GM12878 (cell line): ENCODE measurements at regions not wholly inside any gene's neighbourhood (a gene's known extent, or its start where the extent isn't known, plus 50 kb on each side); places are given as distances from the start of the nearest gene placed in this dataset.

Experiments used
- ATAC-seq: fragments of 200-7000 bp; cut with Tn5 transposase; 3 replicates; pipeline ENCODE4 v1.9.1; 2020; ENCODE audit warnings: mild to moderate bottlenecking, moderate library complexity
- BruUV-seq: library from RNA; stranded (reverse); fragments of 400-500 nt; replicated peaks from 2 replicates; lab custom pipeline; 2021; lab: Mats Ljungman, UMichigan
- CTCF ChIA-PET: fragments of 300-600 bp; sonication (Branson Sonifier 250); formaldehyde crosslinking; extraction: SDS; loops from one replicate; lab custom pipeline; 2021; ENCODE audit warnings: inconsistent platforms; lab: Yijun Ruan, JAX
- POLR2A ChIA-PET: fragments of 350-600 bp; formaldehyde crosslinking; extraction: SDS; loops from one replicate; lab custom pipeline; 2021; ENCODE audit warnings: inconsistent platforms; lab: Charles Lee
- RAD21 ChIA-PET: fragments of 300-600 bp; sonication (Branson Sonifier 250); formaldehyde crosslinking; loops from one replicate; lab custom pipeline; 2023; ENCODE audit warnings: antibody characterized with exemption; ENCODE audit not compliant: unreplicated experiment; lab: Charles Lee
- SMC1A ChIA-PET: fragments of 300-600 bp; sonication (Branson Sonifier 250); formaldehyde crosslinking; loops from one replicate; lab custom pipeline; 2023; ENCODE audit not compliant: unreplicated experiment, uncharacterized antibody; lab: Charles Lee
- DNase-seq: peaks from one replicate; pipeline ENCODE4 v3.0.0-alpha.2; 2011; ENCODE audit warnings: low read depth, low spot score
- FAIRE-seq: peaks from 3 replicates; lab custom pipeline; 2011; peaks lifted over from hg19 to GRCh38; lab: Jason Lieb, UNC
- H2AFZ ChIP-seq: 2 replicates; pipeline ENCODE4 v1.6.0; 2011; ENCODE audit warnings: low read depth, low read length, control low read depth; ENCODE audit not compliant: control insufficient read depth
- H3K27ac ChIP-seq: 2 replicates; pipeline ENCODE4 v1.5.1; 2011; ENCODE audit warnings: control low read depth; ENCODE audit not compliant: control insufficient read depth, insufficient read depth
- H3K27me3 ChIP-seq, 2 experiments: replicated peaks in 1 of 2; 2 replicates each; pipeline versions ENCODE4 v1.6.0 to v1.6.1; 2011; ENCODE audit warnings: low read length in 1 of 2; ENCODE audit not compliant: control insufficient read depth in 2 of 2, insufficient read depth in 2 of 2
- H3K36me3 ChIP-seq, 2 experiments: 2 replicates each; pipeline ENCODE4 v1.5.1; 2011; ENCODE audit warnings: low read length in 1 of 2; ENCODE audit not compliant: control insufficient read depth in 2 of 2, insufficient read depth in 2 of 2
- H3K4me1 ChIP-seq: 2 replicates; pipeline ENCODE4 v1.6.1; 2011; ENCODE audit warnings: mild to moderate bottlenecking, low read length, moderate library complexity, mixed read lengths; ENCODE audit not compliant: control insufficient read depth, insufficient read depth
- H3K4me2 ChIP-seq: 2 replicates; pipeline ENCODE4 v1.6.0; 2011; ENCODE audit warnings: control low read depth; ENCODE audit not compliant: control insufficient read depth, insufficient read depth
- H3K4me3 ChIP-seq: fragments of 200-600 bp; sonication (generic); 2 replicates; pipeline ENCODE4 v1.5.1; 2016
- H3K79me2 ChIP-seq: 2 replicates; pipeline ENCODE4 v1.6.0; 2011; ENCODE audit warnings: low read length; ENCODE audit not compliant: control insufficient read depth, insufficient read depth
- H3K9ac ChIP-seq: 2 replicates; pipeline ENCODE4 v1.8.0; 2011; ENCODE audit warnings: low read length, control low read depth, mixed read lengths; ENCODE audit not compliant: control insufficient read depth, insufficient read depth
- H3K9me3 ChIP-seq: replicated peaks from 3 replicates; pipeline ENCODE4 v1.5.1; 2011; ENCODE audit warnings: mild to moderate bottlenecking, low read length; ENCODE audit not compliant: control insufficient read depth, insufficient read depth
- H4K20me1 ChIP-seq: 2 replicates; pipeline ENCODE4 v1.6.0; 2011; ENCODE audit not compliant: control insufficient read depth, insufficient read depth
- BCL11A ChIP-seq: IDR thresholded peaks from 2 replicates; pipeline ENCODE4 v1.6.1; 2011; ENCODE audit warnings: low read depth, low read length
- BCL3 ChIP-seq: IDR thresholded peaks from 2 replicates; pipeline ENCODE4 v1.6.1; 2011; ENCODE audit warnings: borderline replicate concordance, low read depth, mild to moderate bottlenecking, moderate library complexity, low read length; ENCODE audit not compliant: insufficient read depth, poor library complexity, severe bottlenecking
- BHLHE40 ChIP-seq, 2 experiments: fragments of 450-650 bp in 1 of 2; IDR thresholded peaks; 2 replicates each; pipeline ENCODE4 v1.6.1; 2011 to 2017; ENCODE audit warnings: low read depth in 2 of 2, borderline replicate concordance in 1 of 2, improper control_type of control experiment in 1 of 2, low read length in 1 of 2, mild to moderate bottlenecking in 1 of 2
- FOS ChIP-seq: IDR thresholded peaks from 3 replicates; pipeline ENCODE4 v1.6.1; 2011; ENCODE audit warnings: borderline replicate concordance; ENCODE audit not compliant: insufficient read length; ENCODE audit errors: extremely low read depth
- FOXK2 ChIP-seq: fragments of 450-650 bp; IDR thresholded peaks from 2 replicates; pipeline ENCODE4 v1.6.1; 2017; ENCODE audit warnings: mild to moderate bottlenecking, moderate library complexity
- HSF1 ChIP-seq: fragments of 150-350 bp; IDR thresholded peaks from 2 replicates; pipeline ENCODE4 v1.6.1; 2014; ENCODE audit warnings: mild to moderate bottlenecking, low read depth, low read length
- IKZF2 ChIP-seq, 2 experiments: fragments of 450-650 bp; IDR thresholded peaks; 2 replicates each; pipeline ENCODE4 v1.6.1; 2017; ENCODE audit warnings: mild to moderate bottlenecking in 2 of 2, moderate library complexity in 2 of 2
- KLF5 ChIP-seq: fragments of 450-650 bp; IDR thresholded peaks from 2 replicates; pipeline ENCODE4 v1.6.1; 2014; ENCODE audit warnings: mild to moderate bottlenecking; ENCODE audit not compliant: partially characterized antibody
- MYB ChIP-seq: fragments of 150-350 bp; IDR thresholded peaks from 2 replicates; pipeline ENCODE4 v1.6.1; 2014; ENCODE audit warnings: mild to moderate bottlenecking, low read depth, low read length, borderline replicate concordance
- PAX5 ChIP-seq: IDR thresholded peaks from 2 replicates; pipeline ENCODE4 v1.6.1; 2011; ENCODE audit warnings: low read depth, low read length, borderline replicate concordance
- PAX8 ChIP-seq: fragments of 450-650 bp; IDR thresholded peaks from 2 replicates; pipeline ENCODE4 v1.6.1; 2017; ENCODE audit warnings: mild to moderate bottlenecking, moderate library complexity
- RUNX3 ChIP-seq: IDR thresholded peaks from 2 replicates; pipeline ENCODE4 v1.6.1; 2012; ENCODE audit warnings: low read length, inconsistent platforms
- SMAD1 ChIP-seq: fragments of 450-650 bp; IDR thresholded peaks from 2 replicates; pipeline ENCODE4 v1.6.1; 2018; ENCODE audit warnings: mild to moderate bottlenecking, low read depth; ENCODE audit not compliant: partially characterized antibody
- SPI1 ChIP-seq: IDR thresholded peaks from 2 replicates; pipeline ENCODE4 v1.6.1; 2011; ENCODE audit warnings: low read depth, mild to moderate bottlenecking, low read length, moderate library complexity, borderline replicate concordance; ENCODE audit not compliant: insufficient read depth
- TCF12 ChIP-seq: IDR thresholded peaks from 2 replicates; pipeline ENCODE4 v1.6.1; 2011; ENCODE audit warnings: low read depth, mild to moderate bottlenecking, low read length
- ZNF24 ChIP-seq: fragments of 450-650 bp; IDR thresholded peaks from 2 replicates; pipeline ENCODE4 v1.6.1; 2017; ENCODE audit warnings: antibody characterized with exemption, mild to moderate bottlenecking
- ZNF274 ChIP-seq: IDR thresholded peaks from one replicate; pipeline ENCODE4 v1.8.0; 2011; ENCODE audit not compliant: insufficient read length, insufficient read depth
- WGBS: methylation state at CpG from one replicate; pipeline ENCODE4 v1.1.6; 2016; ENCODE audit warnings: low lambda C conversion rate; ENCODE audit not compliant: insufficient replicate concordance, insufficient coverage; ENCODE audit errors: missing lambda C conversion rate; 5-methylcytosine and 5-hydroxymethylcytosine counted together
- in situ Hi-C: fragments of 300-500 bp; cut with MboI; formaldehyde crosslinking; loops from 9 replicates; pipeline ENCODE4 v1.14.3; 2018; ENCODE audit warnings: mixed read lengths
- intact Hi-C: fragments of 100-400 bp; cut with micrococcal nuclease; formaldehyde crosslinking; loops from one replicate; pipeline ENCODE4 v1.14.2; 2022; ENCODE audit not compliant: unreplicated experiment
- TF ChIP-seq, protein P1 (sequence below): fragments of 450-650 bp; IDR thresholded peaks from 2 replicates; pipeline ENCODE4 v1.6.1; 2017; ENCODE audit warnings: antibody characterized with exemption, mild to moderate bottlenecking, moderate library complexity

GRCh38 chr1:22206551-22207125 lies 63.7 kb upstream of the WNT4 start (continued):
- TF ChIP-seq FOS (no peak), IKZF2 (IDR thresholded peaks at IDR 0.05) (no peak), BCL11A (no peak), SPI1 (no peak), KLF5 (no peak)
- TF ChIP-seq, protein P1, sequence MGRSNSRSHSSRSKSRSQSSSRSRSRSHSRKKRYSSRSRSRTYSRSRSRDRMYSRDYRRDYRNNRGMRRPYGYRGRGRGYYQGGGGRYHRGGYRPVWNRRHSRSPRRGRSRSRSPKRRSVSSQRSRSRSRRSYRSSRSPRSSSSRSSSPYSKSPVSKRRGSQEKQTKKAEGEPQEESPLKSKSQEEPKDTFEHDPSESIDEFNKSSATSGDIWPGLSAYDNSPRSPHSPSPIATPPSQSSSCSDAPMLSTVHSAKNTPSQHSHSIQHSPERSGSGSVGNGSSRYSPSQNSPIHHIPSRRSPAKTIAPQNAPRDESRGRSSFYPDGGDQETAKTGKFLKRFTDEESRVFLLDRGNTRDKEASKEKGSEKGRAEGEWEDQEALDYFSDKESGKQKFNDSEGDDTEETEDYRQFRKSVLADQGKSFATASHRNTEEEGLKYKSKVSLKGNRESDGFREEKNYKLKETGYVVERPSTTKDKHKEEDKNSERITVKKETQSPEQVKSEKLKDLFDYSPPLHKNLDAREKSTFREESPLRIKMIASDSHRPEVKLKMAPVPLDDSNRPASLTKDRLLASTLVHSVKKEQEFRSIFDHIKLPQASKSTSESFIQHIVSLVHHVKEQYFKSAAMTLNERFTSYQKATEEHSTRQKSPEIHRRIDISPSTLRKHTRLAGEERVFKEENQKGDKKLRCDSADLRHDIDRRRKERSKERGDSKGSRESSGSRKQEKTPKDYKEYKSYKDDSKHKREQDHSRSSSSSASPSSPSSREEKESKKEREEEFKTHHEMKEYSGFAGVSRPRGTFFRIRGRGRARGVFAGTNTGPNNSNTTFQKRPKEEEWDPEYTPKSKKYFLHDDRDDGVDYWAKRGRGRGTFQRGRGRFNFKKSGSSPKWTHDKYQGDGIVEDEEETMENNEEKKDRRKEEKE = no peak
- TF ChIP-seq, all 136 proteins: peak for 0

- no peaks in the 10 kb centered on the region for H4K20me1 ChIP-seq
- H3K4me3 ChIP-seq = no peak overlapping the region
- no peaks in the 10 kb centered on the region for H3K9me3 ChIP-seq
- H3K27me3 ChIP-seq = peaks cover 3 to 6% of the 10 kb centered on the region in 2 experiments; a peak in 3 of 4 replicates
- no peaks in the 10 kb centered on the region for H3K4me1 ChIP-seq
- 28% methylated on average over 23 of the region's 23 CpGs for WGBS
- H3K9ac ChIP-seq = no peak overlapping the region
- in situ Hi-C loops = no loop called here
- no peak overlapping the region for H3K4me2 ChIP-seq
- no TSS peak for BruUV-seq
- DNase-seq = no peak
- no peak overlapping the region for H2AFZ ChIP-seq
- RAD21 ChIA-PET = no interaction called here
- POLR2A ChIA-PET = no interaction called here
- CTCF ChIA-PET = no interaction called here
- intact Hi-C loops = no loop called here
- no peaks in the 10 kb centered on the region for H3K79me2 ChIP-seq
- SMC1A ChIA-PET = no interaction called here
- no peaks in the 10 kb centered on the region for H3K36me3 ChIP-seq
- no peak for FAIRE-seq
- ATAC-seq = no peak
- no peak overlapping the region for H3K27ac ChIP-seq
- TF ChIP-seq PAX8 = no peak
- no peak for TF ChIP-seq FOXK2
- no peak for TF ChIP-seq SMAD1
- TF ChIP-seq ZNF24 = no peak
- no peak for TF ChIP-seq PAX5
- TF ChIP-seq RUNX3 = no peak
- TF ChIP-seq HSF1 = no peak
- no peak for TF ChIP-seq MYB
- no peak for TF ChIP-seq TCF12
- no peak for TF ChIP-seq BCL3
- TF ChIP-seq BHLHE40 (IDR thresholded peaks at IDR 0.05; ENCODE audit: borderline replicate concordance in 1 of 2, low read depth in 2 of 2, low read length in 1 of 2) = no peak
- TF ChIP-seq ZNF274 = no peak
Measured at GRCh38 chr1:22207511-22208267, 64.8 kb upstream of the WNT4 start.
